ENCODE measurements at regions not wholly inside any gene's neighbourhood (a gene's known extent, or its start where the extent isn't known, plus 50 kb on each side); places are given as distances from the start of the nearest gene placed in this dataset.

DNA sequence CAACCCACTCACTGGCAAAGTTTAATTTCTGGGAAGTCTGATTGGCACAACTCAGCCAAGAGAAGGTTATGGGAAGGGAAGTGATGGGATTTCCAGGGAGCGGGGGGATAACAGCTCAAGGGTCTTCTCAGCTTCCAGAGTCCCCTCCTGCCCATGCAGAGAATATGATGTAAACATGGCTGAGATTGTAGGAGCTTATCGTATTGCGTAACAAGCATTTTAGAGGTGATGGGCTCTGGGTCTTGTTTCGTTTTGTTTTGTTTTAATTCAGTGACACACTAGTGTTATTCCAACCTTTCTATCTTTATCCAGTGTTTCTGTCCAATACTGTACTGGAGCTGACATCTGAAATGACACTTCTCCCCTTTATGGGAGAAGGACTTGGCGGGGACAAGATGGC lies 762.1 kb upstream of the TMEM132C start:
- Mint-ChIP-seq H3K4me3 (ENCODE audit: unreplicated experiment) (no peak overlapping the region), H3K4me1 (ENCODE audit: insufficient read depth, unreplicated experiment) (no peaks in the 10 kb centered on the region), H3K36me3 (ENCODE audit: insufficient read depth, unreplicated experiment) (no peaks in the 10 kb centered on the region), H3K27me3 (ENCODE audit: insufficient read depth, unreplicated experiment) (no peaks in the 10 kb centered on the region), H3K9me3 (ENCODE audit: unreplicated experiment) (peaks cover 7% of the 10 kb centered on the region), H3K27ac (ENCODE audit: low read depth, unreplicated experiment) (no peak overlapping the region)
- no TSS peak for BruUV-seq (replicated peaks)
- intact Hi-C loops (cut with micrococcal nuclease) = no loop called here
- ChIA-PET POLR2A (no interaction called here), CTCF (no interaction called here)
- TF ChIP-seq, protein P1, sequence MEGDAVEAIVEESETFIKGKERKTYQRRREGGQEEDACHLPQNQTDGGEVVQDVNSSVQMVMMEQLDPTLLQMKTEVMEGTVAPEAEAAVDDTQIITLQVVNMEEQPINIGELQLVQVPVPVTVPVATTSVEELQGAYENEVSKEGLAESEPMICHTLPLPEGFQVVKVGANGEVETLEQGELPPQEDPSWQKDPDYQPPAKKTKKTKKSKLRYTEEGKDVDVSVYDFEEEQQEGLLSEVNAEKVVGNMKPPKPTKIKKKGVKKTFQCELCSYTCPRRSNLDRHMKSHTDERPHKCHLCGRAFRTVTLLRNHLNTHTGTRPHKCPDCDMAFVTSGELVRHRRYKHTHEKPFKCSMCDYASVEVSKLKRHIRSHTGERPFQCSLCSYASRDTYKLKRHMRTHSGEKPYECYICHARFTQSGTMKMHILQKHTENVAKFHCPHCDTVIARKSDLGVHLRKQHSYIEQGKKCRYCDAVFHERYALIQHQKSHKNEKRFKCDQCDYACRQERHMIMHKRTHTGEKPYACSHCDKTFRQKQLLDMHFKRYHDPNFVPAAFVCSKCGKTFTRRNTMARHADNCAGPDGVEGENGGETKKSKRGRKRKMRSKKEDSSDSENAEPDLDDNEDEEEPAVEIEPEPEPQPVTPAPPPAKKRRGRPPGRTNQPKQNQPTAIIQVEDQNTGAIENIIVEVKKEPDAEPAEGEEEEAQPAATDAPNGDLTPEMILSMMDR (IDR thresholded peaks at IDR 0.05; ENCODE audit: unreplicated experiment) = no peak
- DNase-seq (ENCODE audit: unreplicated experiment) = no peak

DNA sequence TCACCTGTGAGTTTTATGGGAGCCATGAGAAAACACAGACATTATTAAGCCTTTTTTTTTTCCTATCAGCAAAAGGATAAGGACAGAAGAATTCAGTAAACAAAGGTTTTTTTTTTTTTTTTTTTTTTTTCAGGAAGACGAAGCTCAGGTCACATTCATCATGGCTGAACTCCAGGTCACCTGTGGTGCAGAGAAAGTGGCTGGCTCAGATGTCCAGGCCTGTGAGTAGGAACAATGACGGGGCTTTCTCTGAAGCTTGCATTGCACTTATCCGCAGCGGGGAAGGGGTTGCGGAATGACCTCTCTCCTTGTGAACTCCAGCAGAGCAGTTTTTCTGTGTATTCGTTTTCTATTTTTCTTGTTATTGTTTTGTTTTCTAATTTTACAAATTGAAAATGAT lies 759.6 kb upstream of the TMEM132C start:
- no peak overlapping the region for H3K4me3 Mint-ChIP-seq (ENCODE audit: unreplicated experiment)
- ChIA-PET CTCF (interaction anchor here (0.8 kb wide), 1 partner anchor 40 kb away, joined by 4 read pairs; no protein-coding TSS in a partner anchor), POLR2A (no interaction called here)
- H3K27ac Mint-ChIP-seq (ENCODE audit: low read depth, unreplicated experiment) = no peak overlapping the region
- no peaks in the 10 kb centered on the region for H3K27me3 Mint-ChIP-seq (ENCODE audit: insufficient read depth, unreplicated experiment)
- no peaks in the 10 kb centered on the region for H3K4me1 Mint-ChIP-seq (ENCODE audit: insufficient read depth, unreplicated experiment)
- no peaks in the 10 kb centered on the region for H3K36me3 Mint-ChIP-seq (ENCODE audit: insufficient read depth, unreplicated experiment)
- intact Hi-C loops (cut with micrococcal nuclease) = no loop called here
- no TSS peak for BruUV-seq (replicated peaks)
- TF ChIP-seq, protein P1 (IDR thresholded peaks at IDR 0.05; ENCODE audit: unreplicated experiment) = no peak
- no peak for DNase-seq (ENCODE audit: unreplicated experiment)
- peaks cover 7% of the 10 kb centered on the region for H3K9me3 Mint-ChIP-seq (ENCODE audit: unreplicated experiment)

DNA sequence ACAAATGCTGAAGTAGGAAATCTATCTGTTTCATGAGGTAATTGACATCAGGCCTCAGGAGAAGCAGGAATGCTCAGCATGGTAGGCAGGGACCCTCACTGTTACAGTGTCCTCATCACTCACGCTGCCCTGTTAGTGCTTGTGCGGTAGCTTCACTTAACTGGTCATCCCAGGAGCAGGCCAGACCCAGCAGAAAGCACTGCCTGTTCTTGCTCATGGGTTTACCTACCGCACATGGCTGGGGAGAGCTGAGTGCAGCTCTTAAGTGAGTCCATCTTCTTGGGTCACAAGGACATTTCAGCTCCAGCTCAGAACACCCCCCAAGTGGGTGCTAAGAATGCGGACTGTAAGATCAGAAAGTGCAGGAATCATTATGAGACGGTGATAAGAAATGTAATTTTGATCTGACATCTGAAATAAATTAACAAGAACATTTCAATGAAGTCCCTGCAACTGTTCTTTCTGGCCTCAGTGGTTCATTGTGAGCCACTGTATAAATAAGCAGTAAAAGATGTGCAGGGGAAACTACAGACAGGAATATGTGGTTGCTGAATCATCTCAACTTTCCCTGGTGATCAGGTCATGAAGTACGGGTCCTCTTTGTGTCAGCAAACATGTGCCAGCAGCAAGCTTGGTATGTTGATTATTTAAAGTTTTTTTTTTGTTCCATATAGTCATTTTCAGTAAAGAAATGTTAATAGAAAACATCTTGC lies 757.7 kb upstream of the TMEM132C start:
- no TSS peak for BruUV-seq (replicated peaks)
- Mint-ChIP-seq H3K27ac (ENCODE audit: low read depth, unreplicated experiment) (no peak overlapping the region), H3K9me3 (ENCODE audit: unreplicated experiment) (peaks cover 14% of the 10 kb centered on the region), H3K27me3 (ENCODE audit: insufficient read depth, unreplicated experiment) (no peaks in the 10 kb centered on the region), H3K4me1 (ENCODE audit: insufficient read depth, unreplicated experiment) (no peaks in the 10 kb centered on the region), H3K4me3 (ENCODE audit: unreplicated experiment) (no peak overlapping the region), H3K36me3 (ENCODE audit: insufficient read depth, unreplicated experiment) (no peaks in the 10 kb centered on the region)
- TF ChIP-seq, protein P1 (IDR thresholded peaks at IDR 0.05; ENCODE audit: unreplicated experiment) = no peak
- ChIA-PET CTCF (no interaction called here), POLR2A (interaction anchor here (0.6 kb wide), 1 partner anchor 59 kb away, joined by 3 read pairs; no protein-coding TSS in a partner anchor)
- intact Hi-C loops (cut with micrococcal nuclease) = no loop called here
- no peak for DNase-seq (ENCODE audit: unreplicated experiment)

DNA sequence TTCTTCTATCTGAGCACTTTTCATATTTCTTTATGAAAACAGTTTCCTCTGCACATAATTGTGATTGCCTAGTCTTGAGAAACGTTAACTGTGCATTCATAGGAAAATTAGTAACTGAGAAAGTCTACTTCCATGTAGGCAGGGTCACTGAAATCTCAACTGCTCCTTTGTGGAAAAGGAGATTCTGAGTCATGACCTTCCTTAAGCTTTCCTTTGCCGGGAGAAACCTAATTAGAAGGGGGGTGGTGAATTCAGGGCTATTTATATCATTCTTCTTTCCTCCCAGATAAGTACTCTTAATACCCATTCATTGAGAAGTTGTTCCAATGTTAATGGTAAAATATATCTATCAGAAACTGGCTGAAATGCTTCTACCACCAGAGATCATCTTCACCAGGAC lies 751.0 kb upstream of the TMEM132C start:
- Mint-ChIP-seq H3K9me3 (ENCODE audit: unreplicated experiment) (peaks cover 7% of the 10 kb centered on the region), H3K36me3 (ENCODE audit: insufficient read depth, unreplicated experiment) (no peaks in the 10 kb centered on the region), H3K4me1 (ENCODE audit: insufficient read depth, unreplicated experiment) (no peaks in the 10 kb centered on the region), H3K27ac (ENCODE audit: low read depth, unreplicated experiment) (no peak overlapping the region), H3K27me3 (ENCODE audit: insufficient read depth, unreplicated experiment) (no peaks in the 10 kb centered on the region), H3K4me3 (ENCODE audit: unreplicated experiment) (no peak overlapping the region)
- DNase-seq (ENCODE audit: unreplicated experiment) = no peak
- intact Hi-C loops (cut with micrococcal nuclease) = no loop called here
- CTCF ChIA-PET = no interaction called here
- TF ChIP-seq, protein P1 (IDR thresholded peaks at IDR 0.05; ENCODE audit: unreplicated experiment) = no peak
- POLR2A ChIA-PET = no interaction called here
- BruUV-seq (replicated peaks) = no TSS peak
